GM13977 (cell line): ENCODE measurements at regions not wholly inside any gene's neighbourhood (a gene's known extent, or its start where the extent isn't known, plus 50 kb on each side); places are given as distances from the start of the nearest gene placed in this dataset.

Experiments used
- DNase-seq: peaks from one replicate; pipeline ENCODE4 v3.0.0; 2012; ENCODE audit warnings: low spot score
- CTCF ChIP-seq: IDR thresholded peaks from 2 replicates; pipeline ENCODE4 v1.5.1; 2012; ENCODE audit warnings: mild to moderate bottlenecking, control low read depth; ENCODE audit not compliant: insufficient read depth; ENCODE audit errors: extremely low read depth, missing control alignments
- in situ Hi-C: fragments of 300-500 bp; cut with MboI; formaldehyde crosslinking; loops from one replicate; pipeline ENCODE4 v1.12.0; 2022; ENCODE audit warnings: low sequenced_read_pairs, low pct_unique_long_range_greater_than_20kb, mixed read lengths, inconsistent platforms; ENCODE audit not compliant: unreplicated experiment

- in situ Hi-C loops, result no loop called here
- no peak for DNase-seq
- no peak for TF ChIP-seq CTCF
These were observed 381.2 kb downstream of the SFMBT2 start for GRCh38 chr10:7029672-7030071.

- in situ Hi-C loops, result no loop called here
- no peak for DNase-seq
- TF ChIP-seq CTCF, result no peak
These were observed 382.0 kb downstream of the SFMBT2 start for GRCh38 chr10:7028809-7029166.

GRCh38 chr10:7027913-7028808 lies 382.7 kb downstream of the SFMBT2 start:
- in situ Hi-C loops, result no loop called here
- DNase-seq, result no peak
- no peak for TF ChIP-seq CTCF

- in situ Hi-C loops, result no loop called here
- DNase-seq, result no peak
- TF ChIP-seq CTCF, result no peak
These were observed 383.5 kb downstream of the SFMBT2 start for GRCh38 chr10:7027237-7027912.

GRCh38 chr10:7026818-7027217 lies 384.0 kb downstream of the SFMBT2 start:
- in situ Hi-C loops, result no loop called here
- no peak for TF ChIP-seq CTCF
- no peak for DNase-seq

GRCh38 chr10:7025296-7025695 lies 385.5 kb downstream of the SFMBT2 start:
- in situ Hi-C loops, result no loop called here
- TF ChIP-seq CTCF, result no peak
- no peak for DNase-seq
